WERI-Rb-1 (cell line): ENCODE measurements at regions not wholly inside any gene's neighbourhood (a gene's known extent, or its start where the extent isn't known, plus 50 kb on each side); places are given as distances from the start of the nearest gene placed in this dataset.

Experiments
- DNase-seq: peaks from one replicate; pipeline ENCODE4 v3.0.0-alpha.2; 2020
- H3K27ac ChIP-seq: fragments of 250-450 bp; sonication (Bioruptor Pico); 2 replicates; pipeline ENCODE4 v1.5.1; 2020; ENCODE audit warnings: mild to moderate bottlenecking, moderate library complexity
- H3K27me3 ChIP-seq: fragments of 250-450 bp; sonication (Bioruptor Pico); 2 replicates; pipeline ENCODE4 v1.5.1; 2021; ENCODE audit warnings: mild to moderate bottlenecking, low read depth, moderate library complexity; ENCODE audit not compliant: insufficient read depth, severe bottlenecking
- H3K36me3 ChIP-seq: fragments of 250-450 bp; sonication (Bioruptor Pico); 2 replicates; pipeline ENCODE4 v1.5.1; 2020; ENCODE audit warnings: mild to moderate bottlenecking, moderate library complexity
- H3K4me3 ChIP-seq: 2 replicates; pipeline ENCODE4 v1.5.1; 2011; ENCODE audit warnings: low read depth, mild to moderate bottlenecking, control low read depth, low read length
- H3K9me3 ChIP-seq: fragments of 250-450 bp; sonication (Bioruptor Pico); 2 replicates; pipeline ENCODE4 v1.5.1; 2021; ENCODE audit warnings: mild to moderate bottlenecking, moderate library complexity; ENCODE audit not compliant: severe bottlenecking
- TF ChIP-seq, protein P1 (sequence below): IDR thresholded peaks from 2 replicates; pipeline ENCODE4 v1.5.1; 2011; ENCODE audit warnings: low read depth, mild to moderate bottlenecking, control low read depth, inconsistent platforms, low read length

DNA sequence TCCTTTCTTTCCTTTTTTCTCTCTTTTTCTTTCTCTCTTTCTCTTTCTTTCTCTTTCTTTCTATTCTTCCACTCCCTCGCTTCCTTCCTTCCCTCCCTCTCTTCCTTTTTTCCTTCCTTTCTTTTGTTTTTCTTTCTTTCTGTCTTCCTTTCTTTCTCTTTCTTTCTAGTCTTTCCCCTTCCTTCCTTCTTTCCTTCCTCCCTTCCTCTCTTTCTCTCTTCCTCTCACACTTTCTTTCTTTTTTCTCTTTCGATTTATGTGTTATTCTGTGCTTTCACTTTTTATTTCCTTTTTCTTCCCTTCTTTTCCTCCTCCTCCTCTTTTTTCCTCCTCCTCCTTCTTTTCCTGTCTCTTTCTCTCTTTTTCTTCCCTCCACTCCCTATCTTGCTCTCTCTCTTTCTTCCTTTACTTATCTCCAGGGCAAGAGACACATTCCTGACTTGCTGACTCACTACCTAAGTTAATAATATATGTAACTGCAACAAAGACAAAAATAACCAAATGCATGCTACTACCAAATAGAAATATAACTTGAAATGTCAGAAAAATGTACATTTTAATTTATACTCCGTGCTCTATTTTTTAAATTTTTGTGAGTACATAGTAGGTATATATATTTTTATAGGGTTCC lies 445.5 kb downstream of the GABRG2 start:
- no peak overlapping the region for H3K4me3 ChIP-seq
- no peaks in the 10 kb centered on the region for H3K9me3 ChIP-seq
- H3K27ac ChIP-seq = no peak overlapping the region
- no peaks in the 10 kb centered on the region for H3K36me3 ChIP-seq
- H3K27me3 ChIP-seq = peaks cover 30% of the 10 kb centered on the region
- TF ChIP-seq, protein P1, sequence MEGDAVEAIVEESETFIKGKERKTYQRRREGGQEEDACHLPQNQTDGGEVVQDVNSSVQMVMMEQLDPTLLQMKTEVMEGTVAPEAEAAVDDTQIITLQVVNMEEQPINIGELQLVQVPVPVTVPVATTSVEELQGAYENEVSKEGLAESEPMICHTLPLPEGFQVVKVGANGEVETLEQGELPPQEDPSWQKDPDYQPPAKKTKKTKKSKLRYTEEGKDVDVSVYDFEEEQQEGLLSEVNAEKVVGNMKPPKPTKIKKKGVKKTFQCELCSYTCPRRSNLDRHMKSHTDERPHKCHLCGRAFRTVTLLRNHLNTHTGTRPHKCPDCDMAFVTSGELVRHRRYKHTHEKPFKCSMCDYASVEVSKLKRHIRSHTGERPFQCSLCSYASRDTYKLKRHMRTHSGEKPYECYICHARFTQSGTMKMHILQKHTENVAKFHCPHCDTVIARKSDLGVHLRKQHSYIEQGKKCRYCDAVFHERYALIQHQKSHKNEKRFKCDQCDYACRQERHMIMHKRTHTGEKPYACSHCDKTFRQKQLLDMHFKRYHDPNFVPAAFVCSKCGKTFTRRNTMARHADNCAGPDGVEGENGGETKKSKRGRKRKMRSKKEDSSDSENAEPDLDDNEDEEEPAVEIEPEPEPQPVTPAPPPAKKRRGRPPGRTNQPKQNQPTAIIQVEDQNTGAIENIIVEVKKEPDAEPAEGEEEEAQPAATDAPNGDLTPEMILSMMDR = no peak
- DNase-seq = no peak

- H3K27me3 ChIP-seq = peaks cover 30% of the 10 kb centered on the region
- TF ChIP-seq, protein P1 = no peak
- no peak for DNase-seq
Observed at GRCh38 chr5:162514116-162514515, 446.5 kb downstream of the GABRG2 start.

DNA sequence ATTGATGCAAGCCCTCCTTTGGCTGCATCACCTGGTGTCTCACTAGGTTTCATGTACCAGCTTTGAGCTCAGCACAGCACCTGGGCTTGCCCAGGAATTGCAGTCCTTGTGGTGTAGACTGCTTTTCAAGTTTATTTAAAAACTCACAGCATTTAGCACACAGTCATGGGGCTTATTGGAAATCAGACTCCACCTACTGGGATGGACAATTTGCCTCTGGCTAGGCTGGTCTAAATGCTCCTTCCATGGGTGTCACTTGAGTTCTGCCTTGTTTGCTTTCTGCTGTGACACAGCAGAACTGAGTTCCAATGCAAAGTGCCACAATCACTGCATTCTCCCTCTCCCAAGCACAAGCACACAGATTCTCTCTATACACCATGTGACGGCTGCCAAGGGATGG lies 453.3 kb downstream of the GABRG2 start:
- DNase-seq = no peak
- H3K27ac ChIP-seq = no peak overlapping the region
- TF ChIP-seq, protein P1 = no peak
- no peaks in the 10 kb centered on the region for H3K9me3 ChIP-seq
- H3K27me3 ChIP-seq = peaks cover 5% of the 10 kb centered on the region
- no peak overlapping the region for H3K4me3 ChIP-seq
- H3K36me3 ChIP-seq = no peaks in the 10 kb centered on the region

More at GRCh38 chr5:162514116-162514515, 446.5 kb downstream of the GABRG2 start:
- Histone ChIP-seq H3K27ac (no peak overlapping the region), H3K36me3 (no peaks in the 10 kb centered on the region), H3K4me3 (no peak overlapping the region), H3K9me3 (no peaks in the 10 kb centered on the region)

DNA sequence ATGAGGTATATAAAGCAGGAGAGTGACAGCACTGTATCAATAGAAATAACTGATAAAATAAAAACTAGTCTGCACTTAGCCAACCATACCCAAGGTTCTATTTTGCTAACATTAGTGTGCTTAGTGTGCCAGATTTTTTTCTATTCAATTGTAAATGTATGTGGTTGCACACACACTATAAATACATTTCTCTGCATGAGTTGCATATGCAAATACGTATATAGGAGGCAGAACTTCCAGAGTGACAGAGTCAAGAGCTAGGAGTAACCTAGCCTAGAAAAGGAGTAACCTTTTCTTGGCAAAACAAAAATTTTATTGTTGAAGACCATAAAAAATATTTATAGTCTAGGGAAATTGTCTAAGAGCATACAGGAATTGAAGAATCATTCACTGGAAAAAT lies 461.6 kb downstream of the GABRG2 start:
- Histone ChIP-seq H3K27me3 (peaks cover 13% of the 10 kb centered on the region), H3K9me3 (no peaks in the 10 kb centered on the region), H3K4me3 (no peak overlapping the region), H3K36me3 (no peaks in the 10 kb centered on the region), H3K27ac (no peak overlapping the region)
- no peak for DNase-seq
- TF ChIP-seq, protein P1 = no peak

GRCh38 chr5:162529886-162530285 lies 462.3 kb downstream of the GABRG2 start:
- Histone ChIP-seq H3K27me3 (peaks cover 16% of the 10 kb centered on the region), H3K36me3 (no peaks in the 10 kb centered on the region), H3K4me3 (no peak overlapping the region), H3K27ac (no peak overlapping the region), H3K9me3 (no peaks in the 10 kb centered on the region)
- no peak for DNase-seq
- TF ChIP-seq, protein P1 = no peak

DNA sequence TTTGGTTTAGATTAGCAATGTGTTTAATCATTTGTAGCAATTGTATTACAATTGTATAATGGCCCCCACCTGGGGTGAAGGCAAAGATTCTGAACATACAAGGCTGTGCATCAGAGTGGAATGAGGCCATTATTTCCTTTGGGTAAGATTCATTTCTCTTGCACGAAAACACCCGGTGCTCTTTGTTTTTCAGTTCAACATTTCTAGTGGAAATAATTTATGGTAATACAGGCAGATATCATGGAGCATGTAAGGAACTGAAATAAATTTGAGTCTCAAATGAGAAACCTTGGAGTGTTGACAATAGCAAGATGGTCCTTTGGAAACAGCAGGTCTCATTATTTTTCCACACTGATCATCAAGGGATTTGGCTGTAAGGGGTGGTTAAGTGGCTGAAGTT lies 475.9 kb downstream of the GABRG2 start:
- Histone ChIP-seq H3K36me3 (no peaks in the 10 kb centered on the region), H3K9me3 (no peaks in the 10 kb centered on the region), H3K4me3 (no peak overlapping the region), H3K27me3 (peaks cover 28% of the 10 kb centered on the region), H3K27ac (no peak overlapping the region)
- TF ChIP-seq, protein P1 = no peak
- no peak for DNase-seq
